Panc1 (cell line): ENCODE measurements at regions not wholly inside any gene's neighbourhood (a gene's known extent, or its start where the extent isn't known, plus 50 kb on each side); places are given as distances from the start of the nearest gene placed in this dataset.
A peak's percentile ranks its signal among the peaks of the same experiment; 100 is the strongest.

ENCODE experiments used
- ATAC-seq: fragments of 200-7000 bp; cut with Tn5 transposase; 2 replicates; pipeline ENCODE4 v1.9.1; 2020; ENCODE audit warnings: mild to moderate bottlenecking, moderate library complexity
- BruUV-seq: library from RNA; stranded (reverse); fragments of 400-500 nt; replicated peaks from 2 replicates; lab custom pipeline; 2021; lab: Mats Ljungman, UMichigan
- CTCF ChIA-PET: fragments of 300-600 bp; sonication (Branson Sonifier 250); formaldehyde crosslinking; loops from one replicate; lab custom pipeline; 2022; ENCODE audit warnings: antibody characterized with exemption; lab: Charles Lee
- POLR2A ChIA-PET: fragments of 300-600 bp; sonication (Branson Sonifier 250); formaldehyde crosslinking; loops from one replicate; lab custom pipeline; 2022; ENCODE audit warnings: antibody characterized with exemption; lab: Charles Lee
- DNase-seq: peaks from one replicate; pipeline ENCODE4 v3.0.0-alpha.2; 2010; ENCODE audit warnings: low read depth, low spot score
- H3K27ac ChIP-seq: 2 replicates; pipeline ENCODE4 v1.5.1; 2011; ENCODE audit warnings: mild to moderate bottlenecking, low read length, inconsistent platforms
- H3K27me3 ChIP-seq: fragments of 200-500 bp; sonication (Bioruptor generic); 2 replicates; pipeline ENCODE4 v1.6.0; 2014; ENCODE audit warnings: low read length, inconsistent platforms; ENCODE audit not compliant: control insufficient read depth, insufficient read depth
- H3K36me3 ChIP-seq: fragments of 200-500 bp; sonication (Bioruptor generic); 2 replicates; pipeline ENCODE4 v1.5.1; 2014; ENCODE audit warnings: inconsistent platforms, mild to moderate bottlenecking, low read length, moderate library complexity; ENCODE audit not compliant: control insufficient read depth, insufficient read depth
- H3K4me1 ChIP-seq: 2 replicates; pipeline ENCODE4 v1.5.1; 2011; ENCODE audit warnings: inconsistent platforms, mild to moderate bottlenecking, low read length, moderate library complexity; ENCODE audit not compliant: control insufficient read depth, insufficient read depth
- H3K4me3 ChIP-seq, 2 experiments: 2 replicates each; pipeline ENCODE4 v1.5.1; 2011 to 2012; ENCODE audit warnings: low read depth in 2 of 2, low read length in 2 of 2, mild to moderate bottlenecking in 2 of 2, inconsistent platforms in 1 of 2, moderate library complexity in 1 of 2
- H3K9me3 ChIP-seq: fragments of 200-500 bp; sonication (Bioruptor generic); 2 replicates; pipeline ENCODE4 v1.5.1; 2014; ENCODE audit warnings: low read depth, mild to moderate bottlenecking, inconsistent platforms, low read length, moderate library complexity; ENCODE audit not compliant: control insufficient read depth, insufficient read depth
- POLR2AphosphoS5 ChIP-seq: IDR thresholded peaks from 2 replicates; pipeline ENCODE4 v1.6.1; 2012; ENCODE audit warnings: mild to moderate bottlenecking, low read depth, low read length, moderate library complexity
- SIN3A ChIP-seq: IDR thresholded peaks from 2 replicates; pipeline ENCODE4 v1.6.1; 2012; ENCODE audit warnings: low read depth, mild to moderate bottlenecking, low read length, moderate library complexity, borderline replicate concordance; ENCODE audit not compliant: insufficient read depth
- TCF7L2 ChIP-seq: IDR thresholded peaks from 2 replicates; pipeline ENCODE4 v1.6.1; 2011; ENCODE audit warnings: mild to moderate bottlenecking, low read depth, low read length, inconsistent platforms
- in situ Hi-C: cut with HindIII; loops from 2 replicates; pipeline ENCODE4 v1.10.0; 2016; ENCODE audit warnings: low sequenced_read_pairs, low pct_unique_long_range_greater_than_20kb
- intact Hi-C: fragments of 100-400 bp; cut with micrococcal nuclease; formaldehyde crosslinking; loops from one replicate; pipeline ENCODE4 v1.10.0; 2022; ENCODE audit not compliant: unreplicated experiment
- TF ChIP-seq, protein P1 (sequence below), 2 experiments: IDR thresholded peaks; 2 replicates each; pipeline ENCODE4 v1.6.1; 2011 to 2012; ENCODE audit warnings: low read depth in 2 of 2, control low read depth in 1 of 2, low read length in 1 of 2, mild to moderate bottlenecking in 1 of 2, moderate library complexity in 1 of 2; ENCODE audit not compliant: insufficient read depth in 1 of 2
- TF ChIP-seq, protein P2 (sequence below): fragments of 450-650 bp; IDR thresholded peaks from 2 replicates; pipeline ENCODE4 v1.5.1; 2017; ENCODE audit warnings: mild to moderate bottlenecking

DNA sequence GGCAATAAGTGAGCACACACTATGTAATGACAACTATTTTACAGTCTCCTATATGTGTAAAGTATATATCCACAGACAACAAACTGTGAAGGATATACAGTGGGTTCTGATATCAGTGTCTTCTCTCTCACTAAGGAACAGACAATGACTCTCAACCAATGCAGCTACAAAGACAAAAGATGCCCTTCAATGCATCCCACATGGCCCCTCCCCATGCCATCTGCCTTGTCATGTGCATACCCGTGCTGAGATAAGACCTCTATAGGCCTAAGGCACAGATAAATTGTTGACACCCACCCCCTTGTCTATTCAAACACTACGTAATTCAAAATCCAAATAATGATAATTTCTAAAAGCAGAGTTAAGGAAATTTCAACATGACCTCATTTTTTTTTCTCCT, 1123.5 kb upstream of the MAP3K7 start:
- H3K4me1 ChIP-seq, result no peaks in the 10 kb centered on the region
- DNase-seq, result no peak
- ChIA-PET CTCF (no interaction called here), POLR2A (no interaction called here)
- no peaks in the 10 kb centered on the region for H3K27me3 ChIP-seq
- H3K27ac ChIP-seq, result no peak overlapping the region
- BruUV-seq, result no TSS peak
- in situ Hi-C loops, result no loop called here
- no peaks in the 10 kb centered on the region for H3K9me3 ChIP-seq
- H3K4me3 ChIP-seq, result no peak overlapping the region
- intact Hi-C loops, result no loop called here
- ATAC-seq, result no peak
- TF ChIP-seq TCF7L2, result no peak
- no peak for TF ChIP-seq POLR2AphosphoS5
- TF ChIP-seq, protein P1, sequence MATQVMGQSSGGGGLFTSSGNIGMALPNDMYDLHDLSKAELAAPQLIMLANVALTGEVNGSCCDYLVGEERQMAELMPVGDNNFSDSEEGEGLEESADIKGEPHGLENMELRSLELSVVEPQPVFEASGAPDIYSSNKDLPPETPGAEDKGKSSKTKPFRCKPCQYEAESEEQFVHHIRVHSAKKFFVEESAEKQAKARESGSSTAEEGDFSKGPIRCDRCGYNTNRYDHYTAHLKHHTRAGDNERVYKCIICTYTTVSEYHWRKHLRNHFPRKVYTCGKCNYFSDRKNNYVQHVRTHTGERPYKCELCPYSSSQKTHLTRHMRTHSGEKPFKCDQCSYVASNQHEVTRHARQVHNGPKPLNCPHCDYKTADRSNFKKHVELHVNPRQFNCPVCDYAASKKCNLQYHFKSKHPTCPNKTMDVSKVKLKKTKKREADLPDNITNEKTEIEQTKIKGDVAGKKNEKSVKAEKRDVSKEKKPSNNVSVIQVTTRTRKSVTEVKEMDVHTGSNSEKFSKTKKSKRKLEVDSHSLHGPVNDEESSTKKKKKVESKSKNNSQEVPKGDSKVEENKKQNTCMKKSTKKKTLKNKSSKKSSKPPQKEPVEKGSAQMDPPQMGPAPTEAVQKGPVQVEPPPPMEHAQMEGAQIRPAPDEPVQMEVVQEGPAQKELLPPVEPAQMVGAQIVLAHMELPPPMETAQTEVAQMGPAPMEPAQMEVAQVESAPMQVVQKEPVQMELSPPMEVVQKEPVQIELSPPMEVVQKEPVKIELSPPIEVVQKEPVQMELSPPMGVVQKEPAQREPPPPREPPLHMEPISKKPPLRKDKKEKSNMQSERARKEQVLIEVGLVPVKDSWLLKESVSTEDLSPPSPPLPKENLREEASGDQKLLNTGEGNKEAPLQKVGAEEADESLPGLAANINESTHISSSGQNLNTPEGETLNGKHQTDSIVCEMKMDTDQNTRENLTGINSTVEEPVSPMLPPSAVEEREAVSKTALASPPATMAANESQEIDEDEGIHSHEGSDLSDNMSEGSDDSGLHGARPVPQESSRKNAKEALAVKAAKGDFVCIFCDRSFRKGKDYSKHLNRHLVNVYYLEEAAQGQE (IDR thresholded peaks at IDR 0.05; ENCODE audit: insufficient read depth in 1 of 2, low read depth in 2 of 2, low read length in 1 of 2), result no peak
- TF ChIP-seq, protein P2, sequence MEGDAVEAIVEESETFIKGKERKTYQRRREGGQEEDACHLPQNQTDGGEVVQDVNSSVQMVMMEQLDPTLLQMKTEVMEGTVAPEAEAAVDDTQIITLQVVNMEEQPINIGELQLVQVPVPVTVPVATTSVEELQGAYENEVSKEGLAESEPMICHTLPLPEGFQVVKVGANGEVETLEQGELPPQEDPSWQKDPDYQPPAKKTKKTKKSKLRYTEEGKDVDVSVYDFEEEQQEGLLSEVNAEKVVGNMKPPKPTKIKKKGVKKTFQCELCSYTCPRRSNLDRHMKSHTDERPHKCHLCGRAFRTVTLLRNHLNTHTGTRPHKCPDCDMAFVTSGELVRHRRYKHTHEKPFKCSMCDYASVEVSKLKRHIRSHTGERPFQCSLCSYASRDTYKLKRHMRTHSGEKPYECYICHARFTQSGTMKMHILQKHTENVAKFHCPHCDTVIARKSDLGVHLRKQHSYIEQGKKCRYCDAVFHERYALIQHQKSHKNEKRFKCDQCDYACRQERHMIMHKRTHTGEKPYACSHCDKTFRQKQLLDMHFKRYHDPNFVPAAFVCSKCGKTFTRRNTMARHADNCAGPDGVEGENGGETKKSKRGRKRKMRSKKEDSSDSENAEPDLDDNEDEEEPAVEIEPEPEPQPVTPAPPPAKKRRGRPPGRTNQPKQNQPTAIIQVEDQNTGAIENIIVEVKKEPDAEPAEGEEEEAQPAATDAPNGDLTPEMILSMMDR, result no peak
- no peak for TF ChIP-seq SIN3A
- no peaks in the 10 kb centered on the region for H3K36me3 ChIP-seq

DNA sequence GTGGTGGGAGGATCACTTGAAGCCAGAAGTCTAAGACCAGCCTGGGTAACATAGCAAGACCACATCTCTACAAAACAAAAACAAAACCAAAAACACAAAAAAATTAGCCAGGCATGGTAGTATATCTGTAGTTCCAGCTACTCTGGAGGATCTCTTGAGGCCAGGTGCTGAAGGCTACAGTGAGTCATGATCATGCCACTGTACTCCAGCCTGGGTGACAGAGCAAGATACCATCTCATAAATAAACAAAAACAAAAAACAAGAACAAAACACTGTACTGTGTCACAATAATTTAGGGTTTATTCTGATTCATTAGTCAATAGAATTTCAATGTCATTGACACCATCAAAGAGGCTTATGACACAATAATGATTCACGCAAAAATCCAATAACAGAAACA, 1121.7 kb upstream of the MAP3K7 start:
- BruUV-seq, result no TSS peak
- H3K27ac ChIP-seq, result no peak overlapping the region
- TF ChIP-seq TCF7L2 (no peak), POLR2AphosphoS5 (no peak), SIN3A (no peak)
- TF ChIP-seq, protein P1 (IDR thresholded peaks at IDR 0.05; ENCODE audit: insufficient read depth in 1 of 2, low read depth in 2 of 2, low read length in 1 of 2), result no peak
- TF ChIP-seq, protein P2, result no peak
- no peaks in the 10 kb centered on the region for H3K27me3 ChIP-seq
- no peaks in the 10 kb centered on the region for H3K9me3 ChIP-seq
- no peaks in the 10 kb centered on the region for H3K4me1 ChIP-seq
- H3K4me3 ChIP-seq, result no peak overlapping the region
- intact Hi-C loops (no loop called here), in situ Hi-C loops (no loop called here)
- ATAC-seq, result peak; percentile 88
- CTCF ChIA-PET, result no interaction called here
- POLR2A ChIA-PET, result no interaction called here
- no peaks in the 10 kb centered on the region for H3K36me3 ChIP-seq
- peak; percentile 65 for DNase-seq
